Small intestine (tissue), 7 donors: ENCODE measurements at regions not wholly inside any gene's neighbourhood (a gene's known extent, or its start where the extent isn't known, plus 50 kb on each side); places are given as distances from the start of the nearest gene placed in this dataset.
A peak's percentile ranks its signal among the peaks of the same experiment; 100 is the strongest.
"Not testable (repeated sequence)": the region's sequence is repeated elsewhere in the genome, so short reads cannot be mapped to it uniquely, and the experiment has no call there.

Source experiments
- DNase-seq, 2 donors: peaks; one replicate each; pipeline versions ENCODE4 v3.0.0 to v3.0.0-alpha.2; 2013
- FAIRE-seq: peaks from 2 replicates; lab custom pipeline; 2012; peaks lifted over from hg19 to GRCh38; lab: Jason Lieb, UNC
- H3K27ac ChIP-seq, 3 donors: one replicate each; pipeline ENCODE4 v1.5.1; 2013; ENCODE audit warnings: low read length in 2 of 3, mild to moderate bottlenecking in 2 of 3, control low read depth in 1 of 3, inconsistent platforms in 1 of 3, low read depth in 1 of 3, moderate library complexity in 1 of 3
- H3K27me3 ChIP-seq, 3 donors: one replicate each; pipeline ENCODE4 v1.6.1; 2013; ENCODE audit warnings: low read length in 3 of 3, inconsistent platforms in 1 of 3; ENCODE audit not compliant: control insufficient read depth in 3 of 3, insufficient read depth in 3 of 3
- H3K36me3 ChIP-seq, 3 donors: one replicate each; pipeline ENCODE4 v1.6.1; 2013; ENCODE audit warnings: low read length in 3 of 3, inconsistent platforms in 1 of 3, low read depth in 1 of 3, mild to moderate bottlenecking in 1 of 3, moderate library complexity in 1 of 3; ENCODE audit not compliant: control insufficient read depth in 3 of 3, insufficient read depth in 2 of 3
- H3K4me1 ChIP-seq, 3 donors: one replicate each; pipeline ENCODE4 v1.6.1; 2013; ENCODE audit warnings: low read length in 2 of 3, inconsistent platforms in 1 of 3, low read depth in 1 of 3, mild to moderate bottlenecking in 1 of 3, moderate library complexity in 1 of 3; ENCODE audit not compliant: control insufficient read depth in 3 of 3, insufficient read depth in 2 of 3
- H3K4me3 ChIP-seq, 3 donors: one replicate each; pipeline ENCODE4 v1.5.1; 2013; ENCODE audit warnings: low read length in 3 of 3, control low read depth in 1 of 3, inconsistent platforms in 1 of 3, low read depth in 1 of 3, mild to moderate bottlenecking in 1 of 3, moderate library complexity in 1 of 3
- H3K9me3 ChIP-seq, 2 donors: one replicate each; pipeline ENCODE4 v1.6.1; 2013; ENCODE audit warnings: low read depth in 1 of 2, low read length in 1 of 2; ENCODE audit not compliant: control insufficient read depth in 2 of 2, insufficient read depth in 1 of 2
- WGBS, 3 donors: extraction: QIAGEN DNeasy Blood & Tissue Kit; methylation state at CpG; one replicate each; pipeline ENCODE4 v1.1.7; 2013; 5-methylcytosine and 5-hydroxymethylcytosine counted together
- donor health status: healthy with polysubstance abuse.
- donor health status: control.
- donor health status: control.
- donor health status: Bipolar disorder and iron deficiency.
- donor health status: healthy.

GRCh38 chr12:125552295-125552694, 487.1 kb downstream of the AACS start:
- Histone ChIP-seq H3K27me3 (peaks cover 0 to 6% (median 0%) of the 10 kb centered on the region in 3 donors), H3K4me1 (no peaks in the 10 kb centered on the region), H3K27ac (no peak overlapping the region), H3K9me3 (peaks cover 0 to 3% of the 10 kb centered on the region in 2 donors), H3K4me3 (no peak overlapping the region), H3K36me3 (no peaks in the 10 kb centered on the region)
- 64 to 69% (median 68%) methylated on average over 4 of the region's 4 CpGs for WGBS, 3 donors
- no peak for DNase-seq
- FAIRE-seq: no peak

DNA sequence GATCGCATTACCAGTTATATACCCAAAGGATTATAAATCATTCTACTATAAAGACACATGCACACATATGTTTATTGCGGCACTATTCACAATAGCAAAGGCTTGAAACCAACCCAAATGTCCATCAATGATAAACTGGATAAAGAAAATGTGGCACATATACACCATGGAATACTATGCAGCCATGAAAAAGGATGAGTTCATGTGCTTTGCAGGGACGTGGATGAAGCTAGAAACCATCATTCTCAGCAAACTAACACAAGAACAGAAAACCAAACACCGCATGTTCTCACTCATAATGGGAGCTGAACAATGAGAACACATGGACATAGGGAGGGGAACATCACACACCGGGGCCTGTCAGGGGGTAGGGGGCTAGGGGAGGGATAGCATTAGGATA, 495.8 kb downstream of the AACS start:
- not testable (repeated sequence) for H3K9me3 ChIP-seq, H3K4me1 ChIP-seq, FAIRE-seq, H3K27me3 ChIP-seq, H3K36me3 ChIP-seq, H3K4me3 ChIP-seq, DNase-seq, H3K27ac ChIP-seq
- WGBS, 3 donors: 91 to 96% (median 94%) methylated on average over 5 of the region's 5 CpGs

DNA sequence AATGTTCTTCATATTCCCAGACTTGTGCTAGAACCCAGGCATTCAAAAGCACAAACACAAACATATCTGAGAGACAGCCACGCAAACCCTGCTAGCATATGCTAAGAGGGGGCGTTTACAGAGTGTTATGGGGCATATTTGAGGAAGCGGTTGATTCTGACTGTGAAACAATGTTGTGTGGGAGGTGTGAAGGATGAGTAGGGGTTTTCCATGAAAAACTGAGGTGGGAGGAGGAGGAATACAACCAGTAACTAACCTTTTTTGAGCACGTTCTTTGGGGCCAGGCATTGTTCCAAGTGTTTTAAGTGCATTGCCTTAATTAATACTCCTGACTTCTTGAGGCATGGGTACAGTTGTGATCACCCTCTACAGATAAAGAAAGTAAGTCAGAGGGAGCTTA, 499.5 kb downstream of the AACS start:
- DNase-seq (no peak), FAIRE-seq (no peak)
- no peak overlapping the region for H3K4me3 ChIP-seq
- no peak overlapping the region for H3K27ac ChIP-seq
- WGBS, 3 donors: 75 to 80% (median 75%) methylated on average over 4 of the region's 4 CpGs
- no peaks in the 10 kb centered on the region for H3K36me3 ChIP-seq
- peaks cover 0 to 3% of the 10 kb centered on the region in 2 donors for H3K9me3 ChIP-seq
- H3K27me3 ChIP-seq: no peaks in the 10 kb centered on the region
- H3K4me1 ChIP-seq: no peaks in the 10 kb centered on the region

DNA sequence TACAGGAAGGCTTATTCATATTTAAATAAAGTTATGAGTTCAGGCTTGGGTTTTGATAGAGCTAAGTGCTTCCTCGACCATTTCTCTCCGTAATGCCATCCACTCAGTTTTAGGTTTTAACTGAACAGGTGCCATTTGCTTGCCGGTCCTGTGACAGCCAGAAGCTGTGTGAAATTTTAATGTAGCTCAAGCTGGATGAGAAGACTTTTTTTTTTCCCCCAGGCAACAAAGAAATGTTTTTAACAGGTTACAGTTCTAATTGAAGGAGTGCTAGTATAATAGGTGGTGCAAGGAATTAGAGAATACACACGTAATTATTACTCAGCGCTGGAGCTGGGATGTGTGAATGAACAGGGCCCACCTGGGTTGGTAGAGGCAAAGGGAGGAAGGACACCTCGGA, 502.3 kb downstream of the AACS start:
- no peaks in the 10 kb centered on the region for H3K4me1 ChIP-seq
- no peak for DNase-seq
- no peak overlapping the region for H3K4me3 ChIP-seq
- no peak overlapping the region for H3K27ac ChIP-seq
- no peaks in the 10 kb centered on the region for H3K36me3 ChIP-seq
- 82 to 88% (median 83%) methylated on average over 6 of the region's 6 CpGs for WGBS, 3 donors
- H3K27me3 ChIP-seq: no peaks in the 10 kb centered on the region
- FAIRE-seq: no peak
- H3K9me3 ChIP-seq: peaks cover 0 to 3% of the 10 kb centered on the region in 2 donors

GRCh38 chr12:125568306-125568705, 503.1 kb downstream of the AACS start:
- DNase-seq: no peak
- FAIRE-seq: no peak
- Histone ChIP-seq H3K27me3 (no peaks in the 10 kb centered on the region), H3K27ac (no peak overlapping the region), H3K9me3 (peaks cover 0 to 3% of the 10 kb centered on the region in 2 donors), H3K36me3 (no peaks in the 10 kb centered on the region), H3K4me1 (no peaks in the 10 kb centered on the region), H3K4me3 (no peak overlapping the region)
- 37 to 52% (median 46%) methylated on average over 4 of the region's 4 CpGs for WGBS, 3 donors

DNA sequence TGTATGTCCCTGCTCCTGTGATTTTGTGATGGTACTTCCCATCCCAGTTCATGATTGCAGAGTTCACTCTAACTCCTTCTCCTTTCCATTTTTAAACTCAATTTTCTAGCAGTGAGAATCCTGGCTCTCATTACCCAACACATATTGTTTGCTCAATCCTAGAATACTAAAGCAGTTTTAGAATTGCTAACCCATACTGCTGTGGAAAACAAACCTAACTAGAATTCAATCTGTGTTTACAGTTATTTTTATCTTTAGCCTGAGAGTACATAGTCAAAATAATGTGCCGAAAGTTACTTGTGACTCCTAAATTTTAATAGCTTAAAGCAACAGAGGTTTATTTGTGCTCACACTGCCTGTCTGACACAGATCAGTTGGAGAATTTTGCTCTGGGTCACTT, 508.0 kb downstream of the AACS start:
- Histone ChIP-seq H3K36me3 (no peaks in the 10 kb centered on the region), H3K27me3 (no peaks in the 10 kb centered on the region), H3K9me3 (no peaks in the 10 kb centered on the region), H3K27ac (no peak overlapping the region), H3K4me3 (no peak overlapping the region), H3K4me1 (no peaks in the 10 kb centered on the region)
- DNase-seq: no peak
- WGBS, 3 donors: 81 to 91% (median 88%) methylated on average over 1 of the region's 1 CpG
- no peak for FAIRE-seq

DNA sequence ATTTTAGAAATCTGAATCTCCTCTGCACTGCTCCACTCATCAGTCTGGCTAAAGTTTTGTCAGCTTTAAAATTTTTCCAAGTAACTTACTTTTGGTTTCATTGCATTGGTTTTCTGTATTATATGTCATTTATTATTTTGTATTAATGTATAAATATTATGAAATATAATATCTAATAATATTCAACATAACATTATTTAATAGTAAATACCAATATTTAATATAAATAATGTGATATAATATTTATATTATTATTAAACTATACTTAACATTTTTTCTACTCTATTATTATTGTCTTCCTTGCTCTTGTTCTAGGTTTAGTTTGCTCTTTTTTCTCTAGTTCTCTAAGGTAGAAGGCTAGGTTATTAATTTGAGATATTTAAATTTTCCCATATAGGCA, 512.1 kb downstream of the AACS start:
- no peaks in the 10 kb centered on the region for H3K4me1 ChIP-seq
- no peak overlapping the region for H3K27ac ChIP-seq
- no peaks in the 10 kb centered on the region for H3K36me3 ChIP-seq
- H3K4me3 ChIP-seq: no peak overlapping the region
- no peaks in the 10 kb centered on the region for H3K27me3 ChIP-seq
- peak; percentile 62 for FAIRE-seq
- DNase-seq: no peak
- H3K9me3 ChIP-seq: peaks cover 0 to 7% of the 10 kb centered on the region in 2 donors

GRCh38 chr12:125579916-125580315, 514.7 kb downstream of the AACS start:
- Histone ChIP-seq H3K9me3 (peaks cover 0 to 7% of the 10 kb centered on the region in 2 donors), H3K36me3 (no peaks in the 10 kb centered on the region), H3K27me3 (no peaks in the 10 kb centered on the region), H3K4me3 (no peak overlapping the region), H3K27ac (no peak overlapping the region), H3K4me1 (no peaks in the 10 kb centered on the region)
- no peak for DNase-seq
- no peak for FAIRE-seq

DNA sequence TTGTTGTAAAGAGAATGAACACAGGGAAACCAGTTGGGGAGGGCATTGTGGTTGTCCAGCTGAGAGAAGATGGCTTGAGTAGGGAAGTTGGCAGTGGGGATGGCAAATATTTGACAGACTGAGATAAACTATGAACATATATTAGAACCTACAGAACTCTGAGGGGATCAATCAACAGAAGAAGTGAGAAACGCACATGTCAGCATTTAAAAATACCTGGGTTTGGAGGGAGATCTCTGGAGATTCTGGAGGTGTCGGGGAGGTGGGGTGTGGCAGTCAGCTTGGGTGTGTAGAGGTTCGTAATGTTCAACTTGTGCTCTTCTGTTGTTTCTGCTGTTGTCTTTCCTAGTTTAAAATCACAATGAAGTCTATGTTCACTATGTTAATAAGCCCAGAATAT, 517.8 kb downstream of the AACS start:
- Histone ChIP-seq H3K4me3 (no peak overlapping the region), H3K4me1 (no peaks in the 10 kb centered on the region), H3K27me3 (no peaks in the 10 kb centered on the region), H3K36me3 (no peaks in the 10 kb centered on the region), H3K27ac (no peak overlapping the region), H3K9me3 (peaks cover 0 to 7% of the 10 kb centered on the region in 2 donors)
- no peak for FAIRE-seq
- WGBS, 3 donors: 62 to 88% (median 76%) methylated on average over 3 of the region's 3 CpGs
- DNase-seq: no peak
